DOHH2 (cell line): ENCODE measurements at regions not wholly inside any gene's neighbourhood (a gene's known extent, or its start where the extent isn't known, plus 50 kb on each side); places are given as distances from the start of the nearest gene placed in this dataset.
A peak's percentile ranks its signal among the peaks of the same experiment; 100 is the strongest.

Experiments used
- H3F3A ChIP-seq: fragments of 200-600 bp; sonication (generic), shearing (Covaris generic); 2 replicates; pipeline ENCODE4 v1.6.0; 2016; ENCODE audit warnings: antibody characterized with exemption, mild to moderate bottlenecking; ENCODE audit not compliant: control insufficient read depth, insufficient read depth
- H3K27ac ChIP-seq: fragments of 200-600 bp; sonication (generic); 2 replicates; pipeline ENCODE4 v1.5.1; 2014; ENCODE audit warnings: low read depth, mild to moderate bottlenecking, low read length, moderate library complexity
- H3K27me3 ChIP-seq: fragments of 200-600 bp; sonication (generic); 2 replicates; pipeline ENCODE4 v1.6.1; 2014; ENCODE audit warnings: mild to moderate bottlenecking, low read length, mixed read lengths; ENCODE audit not compliant: control insufficient read depth
- H3K36me3 ChIP-seq: fragments of 200-600 bp; sonication (generic); 2 replicates; pipeline ENCODE4 v1.6.1; 2014; ENCODE audit warnings: mild to moderate bottlenecking, low read length, moderate library complexity, mixed read lengths; ENCODE audit not compliant: control insufficient read depth
- H3K4me1 ChIP-seq: fragments of 200-600 bp; sonication (generic); 2 replicates; pipeline ENCODE4 v1.6.1; 2014; ENCODE audit warnings: mild to moderate bottlenecking, low read length, mixed read lengths; ENCODE audit not compliant: control insufficient read depth
- H3K4me2 ChIP-seq: fragments of 200-600 bp; sonication (generic); 2 replicates; pipeline ENCODE4 v1.6.0; 2014; ENCODE audit warnings: mild to moderate bottlenecking, low read length, moderate library complexity
- H3K4me3 ChIP-seq: fragments of 200-600 bp; sonication (generic); 2 replicates; pipeline ENCODE4 v1.5.1; 2014; ENCODE audit warnings: mild to moderate bottlenecking, low read length, mixed read lengths
- H3K79me2 ChIP-seq: fragments of 200-600 bp; sonication (generic); 2 replicates; pipeline ENCODE4 v1.6.1; 2014; ENCODE audit warnings: mild to moderate bottlenecking, low read length, mixed read lengths; ENCODE audit not compliant: control insufficient read depth
- H3K9me2 ChIP-seq: fragments of 200-600 bp; sonication (generic); replicated peaks from 2 replicates; pipeline ENCODE4 v1.6.1; 2014; ENCODE audit warnings: mild to moderate bottlenecking, low read length, mixed read lengths; ENCODE audit not compliant: control insufficient read depth
- H3K9me3 ChIP-seq: fragments of 200-600 bp; sonication (generic); 2 replicates; pipeline ENCODE4 v1.6.1; 2014; ENCODE audit warnings: antibody characterized with exemption, low read length, mixed read lengths; ENCODE audit not compliant: control insufficient read depth, insufficient read depth
- H4K20me1 ChIP-seq: fragments of 200-600 bp; sonication (generic); 2 replicates; pipeline ENCODE4 v1.6.0; 2014; ENCODE audit warnings: low read depth, mild to moderate bottlenecking, antibody characterized with exemption, low read length, moderate library complexity; ENCODE audit not compliant: control insufficient read depth, insufficient read depth
- CTCF ChIP-seq: fragments of 200-600 bp; sonication (generic); IDR thresholded peaks from one replicate; pipeline ENCODE4 v1.5.1; 2014; ENCODE audit warnings: antibody characterized with exemption, mild to moderate bottlenecking, low read depth, low read length; ENCODE audit not compliant: poor library complexity, severe bottlenecking
- EZH2phosphoT487 ChIP-seq: fragments of 200-600 bp; sonication (generic); IDR thresholded peaks from 2 replicates; pipeline ENCODE4 v1.6.1; 2017; ENCODE audit warnings: borderline replicate concordance, mild to moderate bottlenecking, antibody characterized with exemption, low read length, moderate library complexity, mixed read lengths

- H4K20me1 ChIP-seq = no peaks in the 10 kb centered on the region
- no peaks in the 10 kb centered on the region for H3K27me3 ChIP-seq
- H3K4me2 ChIP-seq = no peak overlapping the region
- H3K4me1 ChIP-seq = no peaks in the 10 kb centered on the region
- TF ChIP-seq EZH2phosphoT487 (no peak), CTCF (no peak)
- H3K36me3 ChIP-seq = no peaks in the 10 kb centered on the region
- H3K9me3 ChIP-seq = no peaks in the 10 kb centered on the region
- no peak overlapping the region for H3K27ac ChIP-seq
- H3K79me2 ChIP-seq = no peaks in the 10 kb centered on the region
- H3K4me3 ChIP-seq = no peak overlapping the region
- H3F3A ChIP-seq = no peaks in the 10 kb centered on the region
- no peaks in the 10 kb centered on the region for H3K9me2 ChIP-seq
Measured at GRCh38 chrX:144849141-144849540, 398.2 kb upstream of the SPANXN1 start.

GRCh38 chrX:144896323-144896722, 351.0 kb upstream of the SPANXN1 start:
- Histone ChIP-seq H3K9me3 (no peaks in the 10 kb centered on the region), H3K27me3 (no peaks in the 10 kb centered on the region)
- TF ChIP-seq EZH2phosphoT487 (no peak), CTCF (peak; percentile 44)

GRCh38 chrX:144901521-144901920, 345.8 kb upstream of the SPANXN1 start:
- no peak overlapping the region for H3K4me3 ChIP-seq
- no peaks in the 10 kb centered on the region for H3K9me3 ChIP-seq
- TF ChIP-seq EZH2phosphoT487 = no peak
- TF ChIP-seq CTCF = no peak
- H4K20me1 ChIP-seq = no peaks in the 10 kb centered on the region
- H3K4me1 ChIP-seq = no peaks in the 10 kb centered on the region
- H3K79me2 ChIP-seq = no peaks in the 10 kb centered on the region
- H3F3A ChIP-seq = no peaks in the 10 kb centered on the region
- no peaks in the 10 kb centered on the region for H3K9me2 ChIP-seq
- no peaks in the 10 kb centered on the region for H3K36me3 ChIP-seq
- H3K4me2 ChIP-seq = no peak overlapping the region
- H3K27me3 ChIP-seq = no peaks in the 10 kb centered on the region
- no peak overlapping the region for H3K27ac ChIP-seq

More at GRCh38 chrX:144896323-144896722, 351.0 kb upstream of the SPANXN1 start:
- H3K36me3 ChIP-seq = no peaks in the 10 kb centered on the region
- no peaks in the 10 kb centered on the region for H3K4me1 ChIP-seq
- no peaks in the 10 kb centered on the region for H4K20me1 ChIP-seq
- no peaks in the 10 kb centered on the region for H3K9me2 ChIP-seq
- no peak overlapping the region for H3K4me3 ChIP-seq
- no peaks in the 10 kb centered on the region for H3F3A ChIP-seq
- no peak overlapping the region for H3K27ac ChIP-seq
- H3K4me2 ChIP-seq = no peak overlapping the region
- no peaks in the 10 kb centered on the region for H3K79me2 ChIP-seq

GRCh38 chrX:144916785-144917184, 330.5 kb upstream of the SPANXN1 start:
- Histone ChIP-seq H3K9me2 (no peaks in the 10 kb centered on the region), H3K27ac (no peak overlapping the region), H3F3A (no peaks in the 10 kb centered on the region), H3K4me2 (no peak overlapping the region), H3K4me3 (no peak overlapping the region), H3K4me1 (no peaks in the 10 kb centered on the region), H3K36me3 (no peaks in the 10 kb centered on the region), H3K9me3 (no peaks in the 10 kb centered on the region), H3K27me3 (no peaks in the 10 kb centered on the region), H4K20me1 (no peaks in the 10 kb centered on the region), H3K79me2 (no peaks in the 10 kb centered on the region)
- TF ChIP-seq EZH2phosphoT487 (no peak), CTCF (no peak)
